GM23338 (cell line): ENCODE measurements at regions not wholly inside any gene's neighbourhood (a gene's known extent, or its start where the extent isn't known, plus 50 kb on each side); places are given as distances from the start of the nearest gene placed in this dataset.

Experiments
- EZH2 ChIP-seq: fragments of 200-600 bp; sonication (generic); IDR thresholded peaks from one replicate; pipeline ENCODE4 v1.8.0; 2017; ENCODE audit warnings: antibody characterized with exemption, mild to moderate bottlenecking, low read depth; ENCODE audit not compliant: unreplicated experiment
- EZH2phosphoT487 ChIP-seq: fragments of 200-600 bp; sonication (generic); IDR thresholded peaks from one replicate; pipeline ENCODE4 v1.8.1; 2018; ENCODE audit warnings: antibody characterized with exemption; ENCODE audit not compliant: unreplicated experiment
- JUNB ChIP-seq: IDR thresholded peaks from one replicate; pipeline ENCODE4 v1.6.1; 2016; ENCODE audit warnings: antibody characterized with exemption; ENCODE audit not compliant: unreplicated experiment
- NANOG ChIP-seq: IDR thresholded peaks from 2 replicates; pipeline ENCODE4 v1.6.1; 2016; ENCODE audit warnings: antibody characterized with exemption, borderline replicate concordance
- POLR2AphosphoS5 ChIP-seq: IDR thresholded peaks from 2 replicates; pipeline ENCODE4 v1.6.1; 2016; ENCODE audit warnings: antibody characterized with exemption, low read depth
- ZNF114 ChIP-seq: fragments of 250-450 bp; sonication (Bioruptor Pico); IDR thresholded peaks from 2 replicates; pipeline ENCODE4 v1.5.0; 2020; ENCODE audit warnings: mild to moderate bottlenecking, moderate library complexity
- TF ChIP-seq, protein P1 (sequence below), 2 experiments: fragments of 200-600 bp in 1 of 2; sonication (generic) in 1 of 2; conservative IDR thresholded peaks; 2 replicates each; pipeline versions ENCODE4 v1.5.1 to v1.6.1; 2016 to 2017; ENCODE audit warnings: antibody characterized with exemption in 2 of 2, low read depth in 2 of 2, mild to moderate bottlenecking in 2 of 2, moderate library complexity in 1 of 2
- TF ChIP-seq, protein P2 (sequence below): IDR thresholded peaks from 2 replicates; pipeline ENCODE4 v1.6.1; 2016; ENCODE audit warnings: antibody characterized with exemption

DNA sequence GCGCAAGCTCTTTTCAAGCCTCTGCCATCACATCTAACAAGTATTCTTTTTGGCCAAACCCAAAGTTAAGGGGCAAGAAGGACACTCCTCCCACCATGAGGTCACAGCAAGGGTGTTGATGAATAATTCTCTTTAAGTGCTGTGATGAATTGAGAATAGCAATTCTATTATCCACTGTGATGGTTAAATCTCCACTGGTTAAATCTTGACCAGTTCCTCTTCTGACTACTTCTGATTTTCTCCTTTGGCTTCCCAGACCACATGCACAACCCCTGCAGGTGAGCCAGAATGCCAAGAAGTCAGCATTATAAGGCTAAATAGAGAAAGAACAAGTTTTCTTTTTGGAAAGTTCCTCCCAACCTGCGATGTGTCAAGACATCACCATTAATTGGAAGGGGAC, 90.6 kb upstream of the BCL2L14 start:
- TF ChIP-seq POLR2AphosphoS5 (no peak), NANOG (no peak), EZH2phosphoT487 (no peak), EZH2 (no peak), ZNF114 (CRISPR knock-in tag) (no peak), JUNB (no peak)
- TF ChIP-seq, protein P1, sequence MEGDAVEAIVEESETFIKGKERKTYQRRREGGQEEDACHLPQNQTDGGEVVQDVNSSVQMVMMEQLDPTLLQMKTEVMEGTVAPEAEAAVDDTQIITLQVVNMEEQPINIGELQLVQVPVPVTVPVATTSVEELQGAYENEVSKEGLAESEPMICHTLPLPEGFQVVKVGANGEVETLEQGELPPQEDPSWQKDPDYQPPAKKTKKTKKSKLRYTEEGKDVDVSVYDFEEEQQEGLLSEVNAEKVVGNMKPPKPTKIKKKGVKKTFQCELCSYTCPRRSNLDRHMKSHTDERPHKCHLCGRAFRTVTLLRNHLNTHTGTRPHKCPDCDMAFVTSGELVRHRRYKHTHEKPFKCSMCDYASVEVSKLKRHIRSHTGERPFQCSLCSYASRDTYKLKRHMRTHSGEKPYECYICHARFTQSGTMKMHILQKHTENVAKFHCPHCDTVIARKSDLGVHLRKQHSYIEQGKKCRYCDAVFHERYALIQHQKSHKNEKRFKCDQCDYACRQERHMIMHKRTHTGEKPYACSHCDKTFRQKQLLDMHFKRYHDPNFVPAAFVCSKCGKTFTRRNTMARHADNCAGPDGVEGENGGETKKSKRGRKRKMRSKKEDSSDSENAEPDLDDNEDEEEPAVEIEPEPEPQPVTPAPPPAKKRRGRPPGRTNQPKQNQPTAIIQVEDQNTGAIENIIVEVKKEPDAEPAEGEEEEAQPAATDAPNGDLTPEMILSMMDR (conservative IDR thresholded peaks at IDR 0.05; ENCODE audit: low read depth in 2 of 2) = no peak
- TF ChIP-seq, protein P2, sequence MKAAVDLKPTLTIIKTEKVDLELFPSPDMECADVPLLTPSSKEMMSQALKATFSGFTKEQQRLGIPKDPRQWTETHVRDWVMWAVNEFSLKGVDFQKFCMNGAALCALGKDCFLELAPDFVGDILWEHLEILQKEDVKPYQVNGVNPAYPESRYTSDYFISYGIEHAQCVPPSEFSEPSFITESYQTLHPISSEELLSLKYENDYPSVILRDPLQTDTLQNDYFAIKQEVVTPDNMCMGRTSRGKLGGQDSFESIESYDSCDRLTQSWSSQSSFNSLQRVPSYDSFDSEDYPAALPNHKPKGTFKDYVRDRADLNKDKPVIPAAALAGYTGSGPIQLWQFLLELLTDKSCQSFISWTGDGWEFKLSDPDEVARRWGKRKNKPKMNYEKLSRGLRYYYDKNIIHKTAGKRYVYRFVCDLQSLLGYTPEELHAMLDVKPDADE = no peak
